KMS-11 (cell line): ENCODE measurements at regions not wholly inside any gene's neighbourhood (a gene's known extent, or its start where the extent isn't known, plus 50 kb on each side); places are given as distances from the start of the nearest gene placed in this dataset.
"Not testable (repeated sequence)": the region's sequence is repeated elsewhere in the genome, so short reads cannot be mapped to it uniquely, and the experiment has no call there.

ENCODE experiments used
- H2AFZ ChIP-seq: fragments of 200-600 bp; sonication (generic); 2 replicates; pipeline ENCODE4 v1.6.1; 2016; ENCODE audit warnings: antibody characterized with exemption, mixed run types, low read depth
- H3K27ac ChIP-seq: fragments of 200-600 bp; sonication (generic); 2 replicates; pipeline ENCODE4 v1.6.1; 2016; ENCODE audit warnings: mild to moderate bottlenecking, mixed run types
- H3K27me3 ChIP-seq: fragments of 200-600 bp; sonication (generic); 2 replicates; pipeline ENCODE4 v1.6.1; 2017; ENCODE audit warnings: mild to moderate bottlenecking, low read depth, mixed run types, moderate library complexity; ENCODE audit not compliant: insufficient read depth
- H3K36me3 ChIP-seq: fragments of 200-600 bp; sonication (generic); 2 replicates; pipeline ENCODE4 v1.6.1; 2017; ENCODE audit warnings: mild to moderate bottlenecking, mixed run types; ENCODE audit not compliant: insufficient read depth
- H3K4me1 ChIP-seq: fragments of 200-600 bp; sonication (generic); 2 replicates; pipeline ENCODE4 v1.6.1; 2016; ENCODE audit warnings: mild to moderate bottlenecking, low read depth, mixed run types; ENCODE audit not compliant: poor library complexity, severe bottlenecking
- H3K4me2 ChIP-seq: fragments of 200-600 bp; sonication (generic); 2 replicates; pipeline ENCODE4 v1.7.0; 2016; ENCODE audit warnings: mild to moderate bottlenecking, mixed run types
- H3K4me3 ChIP-seq: fragments of 200-600 bp; sonication (generic); IDR thresholded peaks from 2 replicates; pipeline ENCODE4 v1.6.1; 2017; ENCODE audit warnings: low read depth, low read length, mixed read lengths; ENCODE audit not compliant: insufficient read depth
- H3K79me2 ChIP-seq: fragments of 200-600 bp; sonication (generic); 2 replicates; pipeline ENCODE4 v1.6.1; 2016; ENCODE audit warnings: low read depth, mixed run types; ENCODE audit not compliant: insufficient read depth
- H3K9ac ChIP-seq: fragments of 200-600 bp; sonication (generic); 2 replicates; pipeline ENCODE4 v1.6.1; 2016; ENCODE audit warnings: mild to moderate bottlenecking, mixed run types
- H4K20me1 ChIP-seq: fragments of 200-600 bp; sonication (generic); 2 replicates; pipeline ENCODE4 v1.6.1; 2016; ENCODE audit warnings: mild to moderate bottlenecking, mixed run types; ENCODE audit not compliant: insufficient read depth
- TF ChIP-seq, protein P1 (sequence below): fragments of 200-600 bp; sonication (generic); conservative IDR thresholded peaks from 2 replicates; pipeline ENCODE4 v1.6.1; 2017; ENCODE audit warnings: low read depth, mild to moderate bottlenecking, antibody characterized with exemption, low read length, moderate library complexity, mixed read lengths

DNA sequence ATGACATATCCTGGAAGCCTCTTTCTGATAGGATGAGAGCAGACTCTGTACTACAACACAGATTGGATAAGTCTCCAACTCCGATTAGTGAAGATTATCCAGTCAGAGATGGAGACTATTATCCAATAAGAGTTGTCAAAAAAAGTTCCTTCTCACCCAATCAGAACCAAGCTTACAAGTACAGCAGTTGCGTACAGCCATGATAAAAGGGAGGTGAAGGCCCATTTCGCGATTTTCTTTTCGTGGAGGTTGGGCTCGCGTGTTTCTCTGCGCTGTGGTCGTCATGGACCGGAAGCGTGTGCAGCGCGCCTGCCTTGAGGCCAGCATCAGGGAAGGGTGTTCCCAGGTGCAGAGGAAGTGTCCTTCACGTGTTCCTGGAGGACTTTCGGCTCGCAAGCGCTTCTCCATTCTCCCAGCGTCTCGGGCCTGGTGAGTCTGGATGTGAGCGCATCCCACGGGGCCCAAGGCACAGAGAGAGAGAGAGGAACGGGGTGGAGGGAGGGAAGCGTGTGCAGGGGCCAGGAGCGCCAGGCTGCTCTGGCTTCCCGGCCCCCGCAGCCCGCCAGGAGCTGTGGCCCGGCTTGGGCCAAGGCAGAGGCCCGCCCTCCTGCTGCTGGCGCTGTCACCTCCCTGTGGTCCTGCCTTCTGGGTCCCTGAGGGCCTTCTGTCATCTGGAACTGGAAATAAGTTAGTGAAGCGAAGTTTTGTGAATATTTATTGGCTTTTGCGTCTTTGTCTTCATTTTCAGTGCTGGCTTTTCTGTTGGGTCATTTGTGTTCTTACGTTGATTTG, 53.9 kb downstream of the CDRT15L2 start:
- H3K9ac ChIP-seq, H3K36me3 ChIP-seq, H3K4me3 ChIP-seq, H3K79me2 ChIP-seq, H2AFZ ChIP-seq, H3K27ac ChIP-seq, H4K20me1 ChIP-seq, H3K27me3 ChIP-seq, H3K4me2 ChIP-seq, H3K4me1 ChIP-seq: not testable (repeated sequence)

DNA sequence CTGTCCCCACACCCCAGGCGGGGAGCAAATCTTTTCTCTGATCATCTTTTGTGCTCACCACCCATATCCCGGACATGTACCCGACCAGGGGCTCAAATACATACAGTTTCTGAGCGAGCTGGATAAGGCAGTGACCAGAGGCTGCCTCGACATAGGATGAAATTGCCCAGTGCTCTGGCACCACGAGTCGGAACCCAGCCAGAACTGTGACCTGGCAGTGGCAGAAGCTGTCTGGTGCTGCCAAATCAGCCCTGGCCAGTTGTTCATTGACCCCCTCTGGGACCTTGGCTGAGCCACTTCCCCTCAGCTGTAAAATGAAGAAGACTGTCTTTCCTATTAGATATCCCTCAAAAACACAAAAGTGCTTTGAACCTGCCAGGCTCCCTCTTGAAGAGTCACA, 60.6 kb downstream of the CDRT15L2 start:
- not testable (repeated sequence) for H3K4me2 ChIP-seq, H3K9ac ChIP-seq, H4K20me1 ChIP-seq, H3K4me1 ChIP-seq, H3K4me3 ChIP-seq, H3K27me3 ChIP-seq, H3K27ac ChIP-seq, H3K36me3 ChIP-seq, H2AFZ ChIP-seq, H3K79me2 ChIP-seq

DNA sequence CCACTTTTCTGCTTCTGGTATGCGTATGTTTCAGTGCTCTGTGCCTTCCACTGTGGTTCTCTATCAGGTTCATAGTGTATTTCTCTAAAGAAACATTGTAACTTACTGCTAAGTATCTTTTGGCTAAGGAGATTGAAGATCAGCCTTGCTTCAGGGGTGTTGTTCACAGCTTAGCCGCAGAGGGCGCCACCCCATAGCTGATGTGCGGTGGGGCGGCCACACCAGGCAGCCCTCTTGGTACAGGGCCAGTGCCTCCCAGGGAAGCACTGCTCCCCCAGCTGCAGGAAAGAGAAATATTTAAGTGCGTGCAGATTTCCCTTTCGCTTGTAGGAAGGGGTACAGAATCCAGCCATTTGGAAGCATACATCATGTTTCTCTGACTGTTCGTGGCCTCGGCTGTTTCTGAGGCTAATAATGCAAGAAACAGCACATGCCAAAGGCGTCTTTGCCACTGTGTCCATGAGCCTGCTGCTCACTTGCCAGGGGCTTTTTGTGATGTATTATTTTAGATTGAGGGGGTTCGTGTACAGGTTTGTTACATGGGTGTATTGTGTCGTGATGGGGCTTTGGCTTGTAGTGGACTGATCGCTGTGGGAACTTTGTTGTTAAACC, 67.2 kb downstream of the CDRT15L2 start:
- TF ChIP-seq, protein P1, sequence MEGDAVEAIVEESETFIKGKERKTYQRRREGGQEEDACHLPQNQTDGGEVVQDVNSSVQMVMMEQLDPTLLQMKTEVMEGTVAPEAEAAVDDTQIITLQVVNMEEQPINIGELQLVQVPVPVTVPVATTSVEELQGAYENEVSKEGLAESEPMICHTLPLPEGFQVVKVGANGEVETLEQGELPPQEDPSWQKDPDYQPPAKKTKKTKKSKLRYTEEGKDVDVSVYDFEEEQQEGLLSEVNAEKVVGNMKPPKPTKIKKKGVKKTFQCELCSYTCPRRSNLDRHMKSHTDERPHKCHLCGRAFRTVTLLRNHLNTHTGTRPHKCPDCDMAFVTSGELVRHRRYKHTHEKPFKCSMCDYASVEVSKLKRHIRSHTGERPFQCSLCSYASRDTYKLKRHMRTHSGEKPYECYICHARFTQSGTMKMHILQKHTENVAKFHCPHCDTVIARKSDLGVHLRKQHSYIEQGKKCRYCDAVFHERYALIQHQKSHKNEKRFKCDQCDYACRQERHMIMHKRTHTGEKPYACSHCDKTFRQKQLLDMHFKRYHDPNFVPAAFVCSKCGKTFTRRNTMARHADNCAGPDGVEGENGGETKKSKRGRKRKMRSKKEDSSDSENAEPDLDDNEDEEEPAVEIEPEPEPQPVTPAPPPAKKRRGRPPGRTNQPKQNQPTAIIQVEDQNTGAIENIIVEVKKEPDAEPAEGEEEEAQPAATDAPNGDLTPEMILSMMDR, result 0 out of 2 replicates have a peak, but pooled peaks have one; percentile 15
- H2AFZ ChIP-seq, H3K79me2 ChIP-seq: not testable (repeated sequence)

DNA sequence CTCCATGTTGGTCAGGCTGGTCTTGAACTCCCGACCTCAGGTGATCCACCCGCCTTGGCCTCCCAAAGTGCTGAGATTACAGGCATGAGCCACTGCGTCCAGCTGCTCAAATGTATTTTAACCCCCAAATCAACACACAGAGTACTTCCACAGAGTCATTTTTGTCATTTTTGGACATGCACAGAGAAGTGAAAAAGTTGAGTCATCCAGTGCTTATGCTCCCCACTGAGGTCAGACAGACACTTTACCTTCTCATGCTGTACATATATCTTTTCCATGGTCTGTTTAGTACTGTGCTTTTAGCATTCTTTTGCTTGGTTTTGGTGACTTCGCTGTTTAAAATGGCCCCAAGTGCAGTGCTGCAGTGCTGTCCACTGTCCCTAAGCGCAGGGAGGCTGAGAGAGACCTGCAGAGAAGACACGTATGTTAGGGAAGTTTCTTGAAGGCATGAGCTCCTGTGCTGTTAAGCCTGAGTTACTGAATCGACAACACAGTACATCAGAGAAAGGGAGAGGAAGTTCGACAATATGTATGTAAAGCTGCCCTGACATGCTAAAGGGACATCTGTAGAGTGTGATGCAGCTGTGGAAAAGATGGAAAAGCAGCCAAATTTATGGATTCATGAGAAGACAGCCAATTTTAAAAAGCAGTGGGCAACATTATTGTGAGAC, 69.7 kb downstream of the CDRT15L2 start:
- H4K20me1 ChIP-seq, H3K4me3 ChIP-seq, H3K79me2 ChIP-seq, H3K27ac ChIP-seq, H3K4me1 ChIP-seq, H3K27me3 ChIP-seq, H3K4me2 ChIP-seq, H2AFZ ChIP-seq, H3K36me3 ChIP-seq, H3K9ac ChIP-seq: not testable (repeated sequence)

More for the DNA sequence above, 67.2 kb downstream of the CDRT15L2 start:
- not testable (repeated sequence) for H3K4me1 ChIP-seq, H3K27ac ChIP-seq, H3K4me2 ChIP-seq, H4K20me1 ChIP-seq, H3K9ac ChIP-seq, H3K27me3 ChIP-seq, H3K36me3 ChIP-seq, H3K4me3 ChIP-seq

DNA sequence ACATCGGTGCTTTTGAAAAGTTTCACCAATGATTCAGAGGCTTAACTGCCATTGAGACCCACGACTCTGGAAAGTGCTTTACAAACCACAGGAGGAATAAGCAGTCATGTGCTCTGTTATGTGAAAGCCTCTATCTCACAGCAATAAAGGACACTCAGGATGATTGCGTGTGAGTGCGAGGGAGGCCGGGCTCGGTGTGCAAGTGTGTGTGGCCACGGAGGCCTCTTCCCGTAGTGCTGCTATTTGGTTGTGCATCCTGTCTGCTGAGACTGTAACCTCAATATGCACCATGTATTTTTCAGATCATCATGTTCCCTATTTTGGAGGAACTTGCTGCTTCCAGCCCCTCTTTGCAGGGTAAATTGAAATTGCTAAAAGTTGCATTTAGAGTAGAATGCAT, 71.5 kb downstream of the CDRT15L2 start:
- not testable (repeated sequence) for H3K79me2 ChIP-seq, H4K20me1 ChIP-seq, H3K4me1 ChIP-seq, H3K27me3 ChIP-seq, H3K27ac ChIP-seq, H3K36me3 ChIP-seq, H3K9ac ChIP-seq, H3K4me2 ChIP-seq, H2AFZ ChIP-seq, H3K4me3 ChIP-seq

DNA sequence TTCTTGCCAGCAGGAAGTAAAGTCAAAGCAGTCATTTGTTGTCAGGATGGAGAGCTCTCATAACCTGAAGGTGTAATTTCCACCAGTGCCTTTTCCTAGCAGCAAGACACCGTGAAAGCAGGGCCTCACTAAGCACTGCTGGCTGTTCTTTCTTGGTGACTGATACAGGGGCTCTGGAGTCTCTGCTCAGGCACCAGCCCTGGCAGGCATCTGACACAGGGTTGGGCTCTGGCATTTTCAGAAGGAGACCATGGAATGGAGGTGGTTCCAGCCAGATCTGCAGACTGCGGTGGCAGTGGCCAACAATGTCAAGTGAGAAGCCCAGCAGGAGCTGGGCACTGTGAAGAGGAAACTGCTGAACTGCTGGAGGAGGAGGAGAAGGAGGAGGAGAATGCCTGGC, 72.2 kb downstream of the CDRT15L2 start:
- H3K4me2 ChIP-seq, H3K36me3 ChIP-seq, H2AFZ ChIP-seq, H3K4me3 ChIP-seq, H3K27ac ChIP-seq, H3K9ac ChIP-seq, H4K20me1 ChIP-seq, H3K4me1 ChIP-seq, H3K27me3 ChIP-seq, H3K79me2 ChIP-seq: not testable (repeated sequence)

DNA sequence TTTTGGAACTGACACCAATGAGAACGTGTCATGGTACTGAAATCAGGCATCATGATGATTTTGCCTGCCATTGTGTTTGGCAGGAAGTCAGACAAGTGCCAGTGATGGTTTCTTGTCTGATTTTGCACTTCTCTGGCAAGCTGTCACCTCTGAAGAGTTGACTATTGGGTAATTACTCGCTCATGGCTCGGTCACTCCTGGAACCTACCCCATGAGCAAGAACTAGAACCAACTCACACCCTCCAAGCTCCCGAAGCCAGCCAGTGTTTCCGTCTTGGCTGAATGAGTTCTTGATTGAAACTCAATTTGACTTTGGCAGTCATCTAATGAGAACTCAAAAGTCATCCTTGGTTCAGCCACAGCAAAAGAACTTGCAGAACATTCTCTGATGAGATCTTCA, 73.9 kb downstream of the CDRT15L2 start:
- not testable (repeated sequence) for H3K4me3 ChIP-seq, H3K4me1 ChIP-seq, H2AFZ ChIP-seq, H3K9ac ChIP-seq, H3K36me3 ChIP-seq, H3K79me2 ChIP-seq, H4K20me1 ChIP-seq, H3K4me2 ChIP-seq, H3K27me3 ChIP-seq, H3K27ac ChIP-seq

DNA sequence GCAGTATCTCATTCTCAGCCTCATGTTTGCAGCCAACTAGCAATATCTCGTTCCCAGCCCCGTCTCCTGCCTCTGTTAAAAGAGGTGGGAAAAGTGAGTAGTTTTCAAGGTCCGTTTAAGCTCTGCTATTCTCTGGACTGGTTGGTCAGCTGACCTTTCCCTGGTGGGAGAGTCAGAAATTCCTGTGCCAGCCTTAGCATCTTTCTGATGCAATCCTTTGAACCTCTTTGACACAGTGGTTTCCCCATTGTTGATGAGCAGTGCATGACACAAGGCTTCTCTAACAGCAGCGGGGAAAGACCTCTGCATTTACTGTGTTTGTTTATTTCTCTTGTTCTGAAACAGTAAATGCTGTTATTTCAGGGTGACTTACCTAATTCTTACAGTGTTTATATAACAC, 74.6 kb downstream of the CDRT15L2 start:
- H3K9ac ChIP-seq, H3K36me3 ChIP-seq, H3K4me1 ChIP-seq, H2AFZ ChIP-seq, H3K27ac ChIP-seq, H3K79me2 ChIP-seq, H4K20me1 ChIP-seq, H3K4me2 ChIP-seq, H3K27me3 ChIP-seq, H3K4me3 ChIP-seq: not testable (repeated sequence)

DNA sequence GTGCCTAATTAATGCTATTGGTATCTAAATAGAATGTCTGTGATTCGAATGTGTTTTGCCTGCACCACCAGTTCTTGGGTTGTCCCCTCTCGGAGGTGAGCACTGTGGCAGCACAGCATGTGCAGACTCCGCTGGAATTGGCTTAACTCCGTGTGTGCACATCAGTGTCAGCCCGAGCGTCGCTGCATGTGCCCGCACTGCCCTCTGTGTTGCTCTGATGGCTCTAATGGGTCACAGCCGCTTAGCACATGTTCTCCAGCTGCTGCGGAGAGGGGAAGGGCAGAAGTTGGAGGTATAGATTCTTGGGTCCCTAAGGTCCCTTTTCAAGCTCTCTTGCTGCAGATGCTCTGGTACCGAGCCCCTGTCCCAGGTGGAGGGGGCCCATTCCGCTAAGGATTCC, 75.1 kb downstream of the CDRT15L2 start:
- H2AFZ ChIP-seq, H4K20me1 ChIP-seq, H3K9ac ChIP-seq, H3K79me2 ChIP-seq, H3K36me3 ChIP-seq, H3K4me1 ChIP-seq, H3K4me3 ChIP-seq, H3K27me3 ChIP-seq, H3K4me2 ChIP-seq, H3K27ac ChIP-seq: not testable (repeated sequence)
